ENCODE measurements at regions not wholly inside any gene's neighbourhood (a gene's known extent, or its start where the extent isn't known, plus 50 kb on each side); places are given as distances from the start of the nearest gene placed in this dataset.

DNA sequence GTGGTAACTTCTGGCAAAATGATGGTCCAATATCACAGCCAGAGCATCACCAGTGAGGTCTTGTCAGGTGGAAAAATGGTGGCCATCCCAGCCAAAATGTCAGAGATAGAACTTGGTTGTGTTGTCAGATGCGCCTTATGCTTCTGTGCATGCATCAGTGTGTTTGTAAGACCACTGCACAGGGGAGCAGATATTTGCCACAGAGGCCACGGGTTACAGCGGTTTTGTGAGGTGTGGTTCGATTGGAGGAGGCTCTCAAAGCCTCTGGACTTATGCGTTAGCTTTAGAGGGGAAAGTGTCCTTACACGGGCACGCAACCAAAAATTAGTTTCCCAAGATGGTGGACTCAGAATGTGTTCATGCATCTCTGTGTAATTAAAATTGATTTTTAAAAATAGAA, 243.8 kb downstream of the ADGRD1 start:
- TF ChIP-seq, protein P1, sequence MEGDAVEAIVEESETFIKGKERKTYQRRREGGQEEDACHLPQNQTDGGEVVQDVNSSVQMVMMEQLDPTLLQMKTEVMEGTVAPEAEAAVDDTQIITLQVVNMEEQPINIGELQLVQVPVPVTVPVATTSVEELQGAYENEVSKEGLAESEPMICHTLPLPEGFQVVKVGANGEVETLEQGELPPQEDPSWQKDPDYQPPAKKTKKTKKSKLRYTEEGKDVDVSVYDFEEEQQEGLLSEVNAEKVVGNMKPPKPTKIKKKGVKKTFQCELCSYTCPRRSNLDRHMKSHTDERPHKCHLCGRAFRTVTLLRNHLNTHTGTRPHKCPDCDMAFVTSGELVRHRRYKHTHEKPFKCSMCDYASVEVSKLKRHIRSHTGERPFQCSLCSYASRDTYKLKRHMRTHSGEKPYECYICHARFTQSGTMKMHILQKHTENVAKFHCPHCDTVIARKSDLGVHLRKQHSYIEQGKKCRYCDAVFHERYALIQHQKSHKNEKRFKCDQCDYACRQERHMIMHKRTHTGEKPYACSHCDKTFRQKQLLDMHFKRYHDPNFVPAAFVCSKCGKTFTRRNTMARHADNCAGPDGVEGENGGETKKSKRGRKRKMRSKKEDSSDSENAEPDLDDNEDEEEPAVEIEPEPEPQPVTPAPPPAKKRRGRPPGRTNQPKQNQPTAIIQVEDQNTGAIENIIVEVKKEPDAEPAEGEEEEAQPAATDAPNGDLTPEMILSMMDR (IDR thresholded peaks at IDR 0.05; ENCODE audit: poor library complexity, severe bottlenecking), result no peak
- TF ChIP-seq MXI1 (conservative IDR thresholded peaks at IDR 0.05; ENCODE audit: poor library complexity, severe bottlenecking), result no peak
- TF ChIP-seq EZH2 (IDR thresholded peaks at IDR 0.05; ENCODE audit: borderline replicate concordance, insufficient read depth, low read length, poor library complexity, severe bottlenecking), result no peak
- no peak for TF ChIP-seq POLR2AphosphoS5 (IDR thresholded peaks at IDR 0.05)

Data from neural cell (in vitro differentiated cells).